ENCODE measurements at regions not wholly inside any gene's neighbourhood (a gene's known extent, or its start where the extent isn't known, plus 50 kb on each side); places are given as distances from the start of the nearest gene placed in this dataset.

DNA sequence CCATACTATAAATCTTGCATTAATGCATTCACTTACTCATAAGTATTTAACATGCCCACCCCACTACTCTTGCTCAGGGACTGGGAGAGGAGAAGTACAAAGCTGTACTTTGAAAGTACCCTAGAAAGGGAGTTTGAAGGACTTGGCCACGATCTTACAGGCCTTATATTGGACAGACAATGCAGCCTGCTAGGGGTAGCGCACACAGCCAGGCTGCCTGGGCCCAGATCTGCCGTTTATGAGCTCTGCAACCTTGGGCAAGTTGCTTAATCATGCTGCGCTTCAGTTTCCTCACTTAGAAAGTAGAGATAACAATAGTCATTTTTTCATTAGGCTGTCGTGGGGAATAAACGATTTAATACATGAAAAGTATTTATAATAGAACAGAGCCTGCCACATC, 110.1 kb downstream of the CDC7 start:
- no peak for DNase-seq (ENCODE audit: low spot score)
- Mint-ChIP-seq H3K9me3 (ENCODE audit: low read depth) (peaks cover 7% of the 10 kb centered on the region), H3K4me1 (ENCODE audit: low read depth) (peaks cover 15% of the 10 kb centered on the region), H3K27me3 (ENCODE audit: low read depth) (no peaks in the 10 kb centered on the region), H3K4me3 (ENCODE audit: unreplicated experiment) (no peak overlapping the region), H3K27ac (ENCODE audit: unreplicated experiment) (no peak overlapping the region), H3K36me3 (ENCODE audit: low read depth) (peaks cover 1% of the 10 kb centered on the region)
- TF ChIP-seq, protein P1, sequence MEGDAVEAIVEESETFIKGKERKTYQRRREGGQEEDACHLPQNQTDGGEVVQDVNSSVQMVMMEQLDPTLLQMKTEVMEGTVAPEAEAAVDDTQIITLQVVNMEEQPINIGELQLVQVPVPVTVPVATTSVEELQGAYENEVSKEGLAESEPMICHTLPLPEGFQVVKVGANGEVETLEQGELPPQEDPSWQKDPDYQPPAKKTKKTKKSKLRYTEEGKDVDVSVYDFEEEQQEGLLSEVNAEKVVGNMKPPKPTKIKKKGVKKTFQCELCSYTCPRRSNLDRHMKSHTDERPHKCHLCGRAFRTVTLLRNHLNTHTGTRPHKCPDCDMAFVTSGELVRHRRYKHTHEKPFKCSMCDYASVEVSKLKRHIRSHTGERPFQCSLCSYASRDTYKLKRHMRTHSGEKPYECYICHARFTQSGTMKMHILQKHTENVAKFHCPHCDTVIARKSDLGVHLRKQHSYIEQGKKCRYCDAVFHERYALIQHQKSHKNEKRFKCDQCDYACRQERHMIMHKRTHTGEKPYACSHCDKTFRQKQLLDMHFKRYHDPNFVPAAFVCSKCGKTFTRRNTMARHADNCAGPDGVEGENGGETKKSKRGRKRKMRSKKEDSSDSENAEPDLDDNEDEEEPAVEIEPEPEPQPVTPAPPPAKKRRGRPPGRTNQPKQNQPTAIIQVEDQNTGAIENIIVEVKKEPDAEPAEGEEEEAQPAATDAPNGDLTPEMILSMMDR (IDR thresholded peaks at IDR 0.05) = no peak

DNA sequence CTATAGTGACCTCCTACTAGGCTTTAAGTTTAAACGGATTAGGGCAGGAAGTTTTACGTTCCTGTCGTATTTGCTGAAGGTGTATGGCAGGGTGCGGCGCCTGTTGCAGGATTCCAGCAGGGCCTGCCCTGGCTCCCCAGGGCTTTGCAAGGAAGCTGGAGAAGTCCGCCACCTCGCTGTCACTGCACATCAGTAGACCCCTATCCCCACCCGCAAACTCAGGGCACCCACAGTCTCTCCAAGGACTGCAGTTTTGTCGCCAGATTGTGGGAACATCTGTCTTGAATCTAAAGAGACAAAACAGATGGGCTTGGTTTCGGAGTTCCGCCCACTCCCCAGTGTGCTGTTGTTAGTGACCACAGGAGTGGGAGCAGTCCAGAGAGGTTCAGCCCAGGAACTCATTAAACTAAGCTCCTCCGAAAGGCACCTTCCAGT, 110.8 kb downstream of the CDC7 start:
- H3K27me3 Mint-ChIP-seq (ENCODE audit: low read depth) = no peaks in the 10 kb centered on the region
- no peak overlapping the region for H3K27ac Mint-ChIP-seq (ENCODE audit: unreplicated experiment)
- no peak overlapping the region for H3K4me3 Mint-ChIP-seq (ENCODE audit: unreplicated experiment)
- H3K9me3 Mint-ChIP-seq (ENCODE audit: low read depth) = peaks cover 7% of the 10 kb centered on the region
- peaks cover 15% of the 10 kb centered on the region for H3K4me1 Mint-ChIP-seq (ENCODE audit: low read depth)
- TF ChIP-seq, protein P1 (IDR thresholded peaks at IDR 0.05) = no peak
- no peak for DNase-seq (ENCODE audit: low spot score)
- H3K36me3 Mint-ChIP-seq (ENCODE audit: low read depth) = peaks cover 1% of the 10 kb centered on the region

DNA sequence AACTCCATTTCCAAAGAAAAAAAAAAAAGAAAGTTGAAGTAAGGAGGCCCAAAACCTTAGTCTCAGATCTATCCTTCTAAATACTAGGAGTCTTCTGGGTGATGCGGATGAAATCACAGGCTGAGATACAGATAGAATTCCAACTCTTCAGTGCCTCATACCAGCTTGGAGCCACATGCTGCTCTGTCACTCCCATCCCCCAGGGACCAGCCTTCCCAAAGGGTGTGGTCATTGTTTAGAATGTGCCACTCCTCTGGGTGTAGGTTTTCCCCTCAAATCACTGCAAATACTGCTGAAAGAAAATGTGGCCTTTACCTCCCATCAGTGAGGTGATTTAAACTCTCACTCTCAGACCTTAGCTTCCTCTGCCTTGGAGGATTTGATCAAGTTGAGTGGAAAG, 112.9 kb downstream of the CDC7 start:
- Mint-ChIP-seq H3K36me3 (ENCODE audit: low read depth) (peaks cover 3% of the 10 kb centered on the region), H3K9me3 (ENCODE audit: low read depth) (no peaks in the 10 kb centered on the region), H3K4me1 (ENCODE audit: low read depth) (peaks cover 15% of the 10 kb centered on the region), H3K27ac (ENCODE audit: unreplicated experiment) (no peak overlapping the region), H3K4me3 (ENCODE audit: unreplicated experiment) (no peak overlapping the region), H3K27me3 (ENCODE audit: low read depth) (peaks cover 10% of the 10 kb centered on the region)
- no peak for DNase-seq (ENCODE audit: low spot score)
- TF ChIP-seq, protein P1 (IDR thresholded peaks at IDR 0.05) = no peak

DNA sequence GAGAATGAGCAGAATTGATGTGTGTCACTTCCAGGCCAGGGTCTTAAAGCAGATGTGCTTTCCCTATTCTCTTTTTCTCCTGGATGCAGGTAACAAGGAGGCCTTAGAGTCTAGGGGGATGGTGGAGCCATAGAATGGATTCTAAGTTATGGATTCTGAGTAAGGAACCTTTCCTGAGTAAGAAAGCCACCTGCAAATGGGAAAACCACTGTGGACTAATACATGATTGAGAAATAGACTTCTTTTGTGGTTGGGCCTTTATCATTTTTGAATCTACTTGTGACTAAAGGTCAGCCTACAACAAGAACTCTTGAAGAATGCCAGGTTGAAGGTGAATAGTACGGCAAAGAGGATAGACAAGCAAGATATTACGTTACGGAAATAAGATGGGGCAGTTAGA, 116.1 kb downstream of the CDC7 start:
- TF ChIP-seq, protein P1 (IDR thresholded peaks at IDR 0.05) = no peak

DNA sequence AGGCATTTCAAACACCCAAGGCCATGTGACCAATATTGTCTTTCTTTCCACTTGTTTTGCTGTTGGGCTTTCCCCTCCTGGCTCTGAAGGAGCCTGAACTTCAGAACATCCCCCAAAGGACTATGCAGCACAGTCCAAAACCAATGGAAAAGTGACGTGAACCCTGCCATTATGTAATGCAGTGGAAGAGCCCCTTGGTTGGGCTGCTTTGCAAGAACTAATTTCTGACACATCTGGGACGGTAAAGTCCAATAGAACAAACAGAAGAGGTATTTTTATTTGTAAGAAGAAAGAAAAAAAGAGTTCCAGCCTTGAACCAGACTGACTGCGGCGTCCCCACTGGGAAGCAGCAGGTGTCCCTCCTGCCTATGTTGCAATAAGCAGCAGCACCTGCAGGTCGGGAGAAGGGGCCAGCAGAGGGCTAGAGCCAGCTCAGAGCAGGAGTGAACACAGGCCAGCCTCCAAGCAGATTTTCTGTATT, 116.7 kb downstream of the CDC7 start:
- Mint-ChIP-seq H3K4me3 (ENCODE audit: unreplicated experiment) (no peak overlapping the region), H3K9me3 (ENCODE audit: low read depth) (no peaks in the 10 kb centered on the region), H3K4me1 (ENCODE audit: low read depth) (peaks cover 4% of the 10 kb centered on the region), H3K27me3 (ENCODE audit: low read depth) (peaks cover 14% of the 10 kb centered on the region), H3K27ac (ENCODE audit: unreplicated experiment) (no peak overlapping the region), H3K36me3 (ENCODE audit: low read depth) (peaks cover 3% of the 10 kb centered on the region)
- TF ChIP-seq, protein P1 (IDR thresholded peaks at IDR 0.05) = no peak
- no peak for DNase-seq (ENCODE audit: low spot score)

More for the DNA sequence above, 116.1 kb downstream of the CDC7 start:
- Mint-ChIP-seq H3K27me3 (ENCODE audit: low read depth) (peaks cover 14% of the 10 kb centered on the region), H3K27ac (ENCODE audit: unreplicated experiment) (no peak overlapping the region), H3K4me1 (ENCODE audit: low read depth) (peaks cover 4% of the 10 kb centered on the region), H3K4me3 (ENCODE audit: unreplicated experiment) (no peak overlapping the region), H3K36me3 (ENCODE audit: low read depth) (peaks cover 3% of the 10 kb centered on the region), H3K9me3 (ENCODE audit: low read depth) (no peaks in the 10 kb centered on the region)
- no peak for DNase-seq (ENCODE audit: low spot score)

All from chondrocyte (in vitro differentiated cells).